ENCODE measurements at regions not wholly inside any gene's neighbourhood (a gene's known extent, or its start where the extent isn't known, plus 50 kb on each side); places are given as distances from the start of the nearest gene placed in this dataset.

GRCh38 chr12:118582863-118583262 is 206.5 kb downstream of the SUDS3 start:
- no peak for DNase-seq (ENCODE audit: low read depth)
- in situ Hi-C loops (cut with HindIII; ENCODE audit: low pct_unique_long_range_greater_than_20kb, low sequenced_read_pairs) = no loop called here

DNA sequence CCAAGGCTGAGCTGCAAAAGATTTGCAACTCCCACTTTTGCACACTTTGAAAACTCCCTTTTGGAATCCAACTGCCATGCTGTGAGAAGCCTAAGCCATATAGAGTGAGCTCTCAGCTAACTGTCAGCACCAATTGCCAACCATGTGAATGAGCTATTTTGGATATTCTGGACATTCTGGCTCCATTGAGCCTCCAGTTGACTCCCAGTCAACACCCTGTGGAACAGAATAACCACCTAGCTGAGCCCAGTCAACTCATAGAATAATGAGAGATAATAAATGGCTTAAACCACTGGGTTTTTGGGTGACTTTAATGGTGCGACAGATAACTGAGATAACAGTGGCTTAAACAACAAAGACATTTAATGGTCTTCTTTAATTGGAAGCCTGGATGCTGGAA is 210.1 kb downstream of the SUDS3 start:
- in situ Hi-C loops (cut with HindIII; ENCODE audit: low pct_unique_long_range_greater_than_20kb, low sequenced_read_pairs) = no loop called here

DNA sequence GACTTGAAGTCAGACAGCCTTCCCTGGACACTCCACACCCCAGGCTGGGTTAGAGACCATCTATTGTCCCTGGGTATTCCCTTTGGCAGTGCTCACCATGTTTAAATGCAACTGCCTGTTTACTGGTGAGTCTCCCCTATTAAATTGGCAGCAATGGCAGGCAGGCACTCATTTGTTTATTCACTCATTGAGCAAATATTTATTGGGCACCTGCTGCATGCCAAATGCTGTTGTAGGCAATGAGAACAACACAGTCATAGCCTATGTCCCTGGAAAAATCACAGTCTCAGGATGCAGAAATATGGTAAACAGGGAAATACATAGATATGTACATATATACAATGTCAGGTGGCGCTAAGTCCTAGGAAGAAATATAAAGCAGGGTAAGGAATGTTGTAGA is 212.8 kb downstream of the SUDS3 start:
- in situ Hi-C loops (cut with HindIII; ENCODE audit: low pct_unique_long_range_greater_than_20kb, low sequenced_read_pairs) = no loop called here
- DNase-seq (ENCODE audit: low read depth) = no peak

More for the DNA sequence above, 210.1 kb downstream of the SUDS3 start:
- DNase-seq (ENCODE audit: low read depth) = no peak

- in situ Hi-C loops (cut with HindIII; ENCODE audit: low pct_unique_long_range_greater_than_20kb, low sequenced_read_pairs) = no loop called here
- DNase-seq (ENCODE audit: low read depth) = no peak
These were observed 214.2 kb downstream of the SUDS3 start for GRCh38 chr12:118590406-118591150.

DNA sequence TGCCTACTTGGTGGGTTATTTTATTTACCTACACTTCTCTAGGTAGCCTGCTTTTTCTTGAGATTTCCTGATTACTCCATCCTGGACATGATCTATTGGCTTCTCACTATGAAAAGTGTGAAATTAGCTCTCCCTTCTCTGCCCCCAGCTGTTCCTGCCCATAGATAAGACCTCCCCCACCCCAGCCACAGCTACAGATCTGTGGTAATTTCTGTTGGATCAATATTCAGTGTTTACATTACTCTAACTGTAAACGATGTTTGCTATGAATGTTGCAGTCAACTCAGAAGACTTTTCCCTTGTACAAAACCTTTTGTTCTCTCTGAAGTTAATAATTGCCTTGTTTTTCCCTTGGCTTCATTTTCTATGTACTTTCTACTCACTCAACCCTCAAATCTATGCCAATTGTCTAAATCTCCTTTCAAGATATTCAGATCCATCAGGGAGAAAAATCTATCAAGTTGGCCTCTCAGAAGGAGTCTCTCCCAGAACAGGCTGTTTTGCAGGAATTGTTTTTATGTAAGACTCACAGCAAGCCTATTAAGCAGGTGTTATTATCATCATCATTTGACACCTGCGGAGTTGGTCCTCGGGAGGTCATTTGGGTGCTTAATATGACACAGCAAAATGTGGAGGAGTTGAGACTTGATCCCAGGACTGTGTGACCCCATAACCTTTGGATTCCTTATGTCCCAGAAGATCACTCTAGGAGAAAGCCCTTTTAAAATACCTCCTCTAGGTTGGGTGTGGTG is 227.4 kb downstream of the SUDS3 start:
- in situ Hi-C loops (cut with HindIII; ENCODE audit: low pct_unique_long_range_greater_than_20kb, low sequenced_read_pairs) = no loop called here
- no peak for DNase-seq (ENCODE audit: low read depth)

DNA sequence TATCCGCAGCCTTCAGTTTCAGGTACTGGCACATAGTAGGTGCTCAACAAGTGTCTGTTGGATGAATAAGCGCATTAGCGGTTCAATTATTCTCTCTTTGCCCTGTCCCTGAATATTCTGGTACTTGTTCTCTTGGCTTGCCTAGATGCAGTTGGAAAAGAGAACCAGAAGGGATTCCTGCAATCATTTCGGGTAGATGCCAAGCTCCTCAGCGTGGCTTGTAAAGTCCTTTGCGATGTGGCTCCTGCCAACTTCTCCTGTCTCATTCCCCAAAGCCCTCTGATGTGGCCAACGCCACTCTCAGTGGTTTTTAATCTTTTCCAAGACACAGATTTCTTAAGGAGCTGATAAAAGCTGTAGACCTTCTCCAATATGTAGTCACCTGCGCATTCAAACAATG is 230.3 kb downstream of the SUDS3 start:
- DNase-seq (ENCODE audit: low read depth) = no peak
- in situ Hi-C loops (cut with HindIII; ENCODE audit: low pct_unique_long_range_greater_than_20kb, low sequenced_read_pairs) = no loop called here

DNA sequence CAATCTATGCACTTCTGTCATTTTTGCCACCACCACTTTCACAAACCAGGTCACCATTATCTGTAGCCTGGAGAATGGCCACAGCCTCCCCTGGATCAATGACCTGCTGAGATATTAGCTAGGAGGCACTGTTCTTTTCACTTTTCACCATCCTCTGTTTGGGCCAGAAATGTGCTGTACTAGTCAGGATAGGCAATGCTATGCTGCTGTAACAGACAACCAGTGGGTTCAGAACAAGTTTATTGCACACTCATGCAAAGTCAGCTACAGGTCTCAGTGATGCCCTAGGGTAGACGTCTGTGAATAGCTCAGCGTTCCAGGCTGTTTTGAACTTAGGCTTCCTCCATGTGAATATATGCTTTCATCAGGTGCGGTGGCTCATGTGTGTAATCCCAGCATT is 231.5 kb downstream of the SUDS3 start:
- DNase-seq (ENCODE audit: low read depth) = no peak
- in situ Hi-C loops (cut with HindIII; ENCODE audit: low pct_unique_long_range_greater_than_20kb, low sequenced_read_pairs) = no loop called here

GRCh38 chr12:118608770-118609344 is 232.5 kb downstream of the SUDS3 start:
- in situ Hi-C loops (cut with HindIII; ENCODE audit: low pct_unique_long_range_greater_than_20kb, low sequenced_read_pairs) = no loop called here

GRCh38 chr12:118611295-118611694 is 234.9 kb downstream of the SUDS3 start:
- in situ Hi-C loops (cut with HindIII; ENCODE audit: low pct_unique_long_range_greater_than_20kb, low sequenced_read_pairs) = no loop called here
- no peak for DNase-seq (ENCODE audit: low read depth)

More at GRCh38 chr12:118608770-118609344, 232.5 kb downstream of the SUDS3 start:
- no peak for DNase-seq (ENCODE audit: low read depth)

DNA sequence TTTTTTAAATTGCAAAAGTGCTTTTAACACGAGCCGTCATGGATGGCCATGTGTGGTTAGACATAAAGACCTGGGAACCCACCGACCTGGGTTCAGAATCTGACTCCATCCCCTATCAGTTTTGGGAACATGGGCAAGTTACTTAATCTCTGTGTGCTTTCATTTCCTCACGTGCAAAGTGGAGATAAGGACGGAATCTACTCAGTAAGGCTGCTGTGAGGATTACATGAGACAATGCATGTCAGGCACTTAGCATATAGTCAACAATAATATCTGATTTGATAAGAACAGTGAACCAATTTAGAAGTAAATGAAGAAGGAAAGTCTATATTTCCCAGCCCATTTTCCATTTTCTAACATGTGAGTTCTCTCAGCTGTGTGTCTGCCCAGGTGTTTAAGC is 235.4 kb downstream of the SUDS3 start:
- in situ Hi-C loops (cut with HindIII; ENCODE audit: low pct_unique_long_range_greater_than_20kb, low sequenced_read_pairs) = no loop called here
- DNase-seq (ENCODE audit: low read depth) = no peak

GRCh38 chr12:118617611-118618450 is 241.5 kb downstream of the SUDS3 start:
- in situ Hi-C loops (cut with HindIII; ENCODE audit: low pct_unique_long_range_greater_than_20kb, low sequenced_read_pairs) = no loop called here
- no peak for DNase-seq (ENCODE audit: low read depth)

- in situ Hi-C loops (cut with HindIII; ENCODE audit: low pct_unique_long_range_greater_than_20kb, low sequenced_read_pairs) = no loop called here
These were observed 242.3 kb downstream of the SUDS3 start for GRCh38 chr12:118618695-118619094.

GRCh38 chr12:118625050-118625675 is 248.8 kb downstream of the SUDS3 start:
- in situ Hi-C loops (cut with HindIII; ENCODE audit: low pct_unique_long_range_greater_than_20kb, low sequenced_read_pairs) = no loop called here
- DNase-seq (ENCODE audit: low read depth) = no peak

More at GRCh38 chr12:118618695-118619094, 242.3 kb downstream of the SUDS3 start:
- DNase-seq (ENCODE audit: low read depth) = no peak

DNA sequence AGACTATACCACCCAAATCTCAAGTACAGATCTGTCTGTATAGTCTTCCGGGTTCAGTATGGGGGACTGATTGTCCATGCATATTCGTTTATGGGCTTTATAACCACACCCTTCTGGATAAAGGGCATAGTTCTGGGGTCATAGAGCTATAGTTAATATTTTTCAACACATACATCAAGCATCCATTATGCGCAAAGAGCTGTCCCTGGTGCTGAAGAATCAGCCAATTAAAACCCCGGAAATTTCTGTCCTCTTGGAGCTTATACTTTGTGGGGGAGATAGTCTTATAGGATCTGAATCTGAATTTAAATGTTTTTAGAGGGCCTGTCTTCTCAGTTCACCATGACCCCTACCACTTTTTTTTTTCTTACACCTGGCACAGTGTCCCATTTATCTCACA is 256.7 kb downstream of the SUDS3 start:
- in situ Hi-C loops (cut with HindIII; ENCODE audit: low pct_unique_long_range_greater_than_20kb, low sequenced_read_pairs) = no loop called here

GRCh38 chr12:118635276-118635675 is 258.9 kb downstream of the SUDS3 start:
- in situ Hi-C loops (cut with HindIII; ENCODE audit: low pct_unique_long_range_greater_than_20kb, low sequenced_read_pairs) = no loop called here
- DNase-seq (ENCODE audit: low read depth) = no peak

More for the DNA sequence above, 256.7 kb downstream of the SUDS3 start:
- DNase-seq (ENCODE audit: low read depth) = peak; percentile 36

DNA sequence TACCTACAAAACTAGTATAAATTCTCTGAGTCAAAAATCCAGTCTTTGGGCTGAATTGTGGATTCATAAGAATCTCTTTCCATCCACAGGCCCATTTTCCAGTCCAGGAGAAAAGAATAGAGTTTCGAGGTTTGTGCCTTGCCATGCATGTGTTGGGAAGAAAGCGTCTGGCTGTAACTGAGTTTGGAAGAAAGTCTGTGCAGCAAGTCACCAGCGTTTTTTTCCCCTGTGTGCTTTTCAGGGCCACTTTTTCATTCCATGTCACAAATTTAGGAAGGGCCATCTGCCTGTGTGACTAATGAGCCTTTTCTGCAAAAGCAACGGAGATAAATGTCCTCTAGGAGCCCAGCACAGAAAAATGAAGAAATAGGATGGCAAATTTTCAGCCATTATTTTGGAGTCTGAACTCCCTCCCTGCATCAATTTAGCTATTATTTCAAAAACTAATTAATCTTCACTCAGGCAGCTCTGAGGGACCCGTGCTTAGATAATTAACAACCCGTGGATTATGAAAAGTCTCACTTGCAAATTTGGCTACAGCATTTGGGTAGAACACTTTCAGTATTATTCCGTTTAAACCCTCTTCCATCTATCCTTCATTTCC is 261.5 kb downstream of the SUDS3 start:
- in situ Hi-C loops (cut with HindIII; ENCODE audit: low pct_unique_long_range_greater_than_20kb, low sequenced_read_pairs) = no loop called here
- no peak for DNase-seq (ENCODE audit: low read depth)

GRCh38 chr12:118641249-118641648 is 264.9 kb downstream of the SUDS3 start:
- in situ Hi-C loops (cut with HindIII; ENCODE audit: low pct_unique_long_range_greater_than_20kb, low sequenced_read_pairs) = no loop called here
- DNase-seq (ENCODE audit: low read depth) = no peak

- DNase-seq (ENCODE audit: low read depth) = no peak
- in situ Hi-C loops (cut with HindIII; ENCODE audit: low pct_unique_long_range_greater_than_20kb, low sequenced_read_pairs) = no loop called here
These were observed 268.9 kb downstream of the SUDS3 start for GRCh38 chr12:118645219-118645618.
